Activated T-cell treated with anti-CD3 and anti-CD28 coated beads for 1 hour (primary cell): ENCODE measurements at regions not wholly inside any gene's neighbourhood (a gene's known extent, or its start where the extent isn't known, plus 50 kb on each side); places are given as distances from the start of the nearest gene placed in this dataset.

Source experiments
- DNase-seq: peaks from one replicate; pipeline ENCODE4 v3.0.0-alpha.2; 2020; ENCODE audit warnings: low read depth

DNA sequence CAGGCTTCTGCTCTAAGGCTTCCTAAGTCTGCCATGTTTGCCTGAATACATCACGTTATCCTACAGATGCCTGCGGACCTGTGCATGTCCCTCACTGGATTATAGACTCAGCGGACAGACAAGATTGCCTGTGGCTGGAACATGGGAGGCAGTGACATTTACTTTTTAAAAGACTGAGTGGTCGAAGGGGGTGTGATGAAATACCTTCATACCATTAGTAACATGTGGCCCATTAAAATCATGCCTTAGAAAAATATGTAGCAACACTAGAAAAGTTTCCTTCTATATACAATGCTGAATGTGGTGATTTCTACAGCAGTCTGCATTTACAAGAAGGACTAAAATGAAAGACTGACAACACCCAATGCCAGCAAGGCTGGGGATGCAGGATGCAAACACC lies 154.4 kb downstream of the ASB1 start:
- no peak for DNase-seq

DNA sequence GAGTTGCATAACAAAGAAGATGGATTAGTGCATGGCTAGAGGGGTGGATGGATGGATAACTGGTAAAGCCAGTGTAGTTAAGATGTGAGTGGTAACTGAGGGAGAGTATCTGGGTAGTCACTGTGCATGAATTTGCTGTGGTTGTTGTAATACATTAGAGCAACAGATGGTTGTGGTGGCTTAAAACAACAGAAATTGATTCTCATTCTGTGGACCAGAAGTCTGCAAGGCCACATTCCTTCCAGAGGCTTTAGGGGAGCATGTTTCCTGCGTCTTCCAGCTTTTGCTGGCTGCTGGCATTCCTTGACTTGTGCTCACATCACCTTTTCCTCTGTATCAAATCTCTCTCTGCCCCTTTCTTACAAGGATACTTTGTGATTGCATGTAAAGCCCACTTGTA lies 155.4 kb downstream of the ASB1 start:
- DNase-seq = no peak

DNA sequence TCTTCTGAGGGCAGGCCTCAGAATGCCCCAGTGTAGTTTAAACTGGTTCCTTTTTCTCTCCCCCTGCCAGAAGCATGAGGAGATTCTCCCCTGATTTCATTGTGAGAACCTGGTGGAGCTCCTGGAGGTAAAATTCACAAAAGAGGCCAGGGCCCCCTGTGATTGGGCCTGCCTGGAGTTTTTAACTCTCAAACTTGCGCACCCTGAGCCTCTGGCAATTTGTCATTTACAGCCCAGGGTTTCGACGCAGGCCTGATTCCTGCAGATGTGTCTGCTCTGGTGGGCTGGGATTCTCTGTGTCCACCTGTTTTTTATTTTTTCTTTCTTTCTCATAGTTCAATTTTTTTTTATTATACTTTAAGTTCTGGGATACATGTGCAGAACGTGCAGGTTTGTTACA lies 157.9 kb downstream of the ASB1 start:
- no peak for DNase-seq

DNA sequence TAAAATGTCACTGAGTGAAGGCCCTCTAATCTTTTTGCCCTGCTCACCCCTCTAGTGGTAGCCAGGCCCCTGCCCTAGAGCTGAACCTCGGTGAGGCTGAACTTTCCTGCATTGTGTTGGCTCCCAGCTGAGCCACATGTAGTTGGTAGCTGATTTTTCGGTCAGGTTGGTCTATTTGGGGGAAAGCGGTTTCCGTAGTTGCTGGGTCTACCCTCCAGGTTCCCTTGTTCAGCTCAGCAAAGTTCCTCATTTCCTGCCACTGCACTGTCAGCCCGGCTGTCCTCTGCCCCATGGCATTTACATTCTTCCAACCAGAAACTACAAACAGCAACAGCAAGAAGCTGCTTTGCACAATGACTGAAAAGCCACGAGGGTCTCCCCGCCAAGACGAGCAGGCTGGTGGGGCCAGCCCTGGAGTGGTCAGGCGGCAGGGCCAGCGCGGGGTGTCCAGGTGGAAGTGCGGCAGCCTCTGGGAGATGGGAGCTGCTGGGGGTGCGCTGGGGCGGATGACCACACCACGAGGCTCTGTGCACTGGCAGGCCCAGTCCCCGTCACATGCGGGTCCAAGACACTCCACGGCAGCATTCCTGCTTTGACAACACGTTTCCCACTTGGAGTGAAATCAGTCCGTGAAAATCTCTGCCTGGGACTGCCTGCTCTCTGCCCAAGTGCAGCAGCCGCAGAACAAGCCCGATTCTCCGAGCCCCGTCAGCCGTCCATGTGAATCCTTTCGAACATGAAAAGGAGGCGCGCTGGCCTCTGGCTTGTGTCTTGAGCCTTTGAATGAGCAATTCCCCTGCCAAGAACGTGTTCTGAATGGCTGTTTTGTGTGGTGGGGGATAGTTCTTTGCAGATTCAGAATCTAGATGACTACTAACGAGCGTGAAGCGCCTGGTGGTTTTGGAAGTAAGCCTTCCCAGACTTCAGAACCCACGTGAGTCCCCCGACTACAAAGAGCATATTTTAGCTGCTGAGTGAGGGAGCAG lies 159.4 kb downstream of the ASB1 start:
- no peak for DNase-seq

DNA sequence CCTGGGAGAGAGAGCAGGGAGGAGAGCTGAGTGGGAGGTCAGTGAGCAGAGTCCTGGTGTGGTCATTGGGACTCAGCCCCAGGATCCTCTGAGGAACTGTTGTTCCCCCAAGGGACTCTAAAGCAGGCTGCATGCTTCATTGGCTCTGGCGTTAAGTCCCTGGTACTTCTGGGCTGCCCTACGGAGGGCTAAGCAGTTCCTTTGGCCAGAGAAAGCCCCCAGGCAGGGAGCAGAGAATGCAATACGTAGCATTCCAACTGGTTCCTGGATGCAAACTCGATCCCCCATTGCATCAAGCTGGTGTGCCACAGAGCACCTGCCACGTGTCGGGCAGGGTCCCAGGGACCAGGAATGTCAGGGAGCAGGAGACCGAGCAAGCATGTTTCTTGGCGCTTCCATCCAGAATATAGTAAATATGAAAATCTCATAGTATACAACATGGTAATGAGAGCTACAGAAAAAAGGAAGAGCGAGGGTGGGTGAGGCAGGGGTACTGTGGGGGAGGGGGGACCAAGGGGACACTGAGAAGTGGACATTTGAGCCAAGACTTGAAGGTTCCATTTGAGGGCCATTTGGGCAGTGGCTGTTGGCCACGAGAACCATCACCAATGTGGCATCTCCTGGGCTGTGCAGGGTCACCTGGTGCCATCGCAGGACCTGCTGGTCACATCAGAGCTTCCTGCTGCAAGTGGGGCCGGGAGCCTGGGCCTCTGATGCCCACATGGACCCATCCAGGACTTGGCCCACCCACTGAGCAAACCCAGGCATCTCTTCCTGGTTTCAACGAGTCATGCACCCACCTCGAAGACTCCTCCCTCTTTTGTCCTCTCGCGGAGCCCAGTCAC lies 160.4 kb downstream of the ASB1 start:
- no peak for DNase-seq

DNA sequence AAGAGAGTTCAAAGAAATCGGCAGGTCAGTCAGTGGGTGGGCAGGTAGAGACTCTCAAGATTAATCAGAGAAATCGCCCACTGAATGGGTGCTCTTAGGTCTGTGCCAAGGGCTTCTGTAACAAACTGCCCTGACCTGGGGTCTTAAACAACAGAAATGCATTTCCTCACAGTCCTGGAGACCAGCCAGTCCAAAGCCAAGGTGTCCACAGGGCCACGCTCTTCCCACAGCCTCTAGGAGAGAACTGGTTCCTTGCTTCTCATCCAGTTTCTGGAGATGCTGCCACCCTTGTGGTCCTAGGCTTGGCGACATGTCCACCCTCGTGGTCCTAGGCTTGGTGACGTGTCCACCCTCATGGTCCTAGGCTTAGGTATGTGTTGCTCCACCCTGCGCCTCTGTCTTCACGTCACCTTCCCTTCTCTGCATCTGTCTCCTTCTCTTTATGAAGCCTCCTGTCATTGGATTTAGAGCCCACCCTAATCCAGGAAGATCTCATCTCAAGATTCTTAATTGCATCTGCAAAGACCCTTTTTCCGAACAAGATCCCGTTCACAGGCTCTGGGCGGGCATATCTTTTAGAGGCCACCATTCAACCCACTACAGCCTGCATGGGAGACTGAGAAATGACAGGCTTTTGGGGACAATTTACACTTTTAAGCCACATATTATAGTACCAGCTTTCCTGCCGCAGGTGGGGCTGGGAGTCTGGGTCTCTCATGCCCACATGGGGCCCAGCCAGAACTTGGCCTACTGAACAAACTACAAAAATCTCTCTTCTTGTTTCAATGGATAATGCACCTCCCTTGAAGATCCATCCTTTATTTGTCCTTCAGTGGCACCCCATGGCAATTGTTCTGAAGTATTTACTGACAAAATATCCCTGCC lies 161.3 kb downstream of the ASB1 start:
- no peak for DNase-seq

DNA sequence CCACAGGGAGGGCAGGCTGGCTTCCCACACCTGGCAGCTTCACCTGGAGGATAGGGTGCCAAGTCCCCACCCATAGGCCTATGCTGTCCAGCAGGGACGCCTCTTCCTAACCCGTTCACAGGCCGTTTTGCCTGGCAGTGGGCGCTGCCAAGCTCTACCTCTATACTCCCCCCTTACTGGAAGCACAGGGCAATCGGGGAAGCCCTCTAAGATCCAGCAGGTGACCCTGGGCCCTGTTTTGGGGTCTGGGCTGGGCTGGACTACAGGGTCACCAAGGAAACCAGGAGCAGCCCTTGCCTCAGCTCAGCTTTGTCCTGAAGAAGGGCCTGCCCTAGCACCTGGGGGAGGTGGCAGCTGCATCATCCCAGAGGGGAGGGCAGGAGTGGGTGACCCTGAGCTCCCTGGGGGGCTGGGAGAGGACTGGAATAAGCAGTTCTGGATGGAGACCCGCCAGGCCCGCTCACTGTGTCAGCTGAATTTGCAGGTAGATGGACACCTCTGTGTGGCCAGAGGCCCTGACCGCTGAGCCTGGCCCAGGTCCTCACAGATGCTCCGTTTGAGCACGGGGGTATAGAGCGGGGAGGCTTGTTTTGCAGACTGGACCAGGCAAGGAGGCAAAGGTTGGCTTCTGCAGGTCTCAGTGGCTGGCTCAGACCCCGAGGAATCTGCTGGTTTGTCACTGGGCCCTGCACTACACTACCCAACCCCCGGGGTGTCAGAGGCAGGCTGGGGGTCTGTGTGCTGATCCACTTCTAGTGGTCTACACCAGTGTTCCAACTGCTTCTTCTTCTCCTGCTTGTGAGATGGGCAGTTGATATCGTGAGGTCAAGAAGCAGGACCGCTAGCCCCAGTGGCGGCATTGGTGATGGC lies 163.1 kb downstream of the ASB1 start:
- DNase-seq = no peak

DNA sequence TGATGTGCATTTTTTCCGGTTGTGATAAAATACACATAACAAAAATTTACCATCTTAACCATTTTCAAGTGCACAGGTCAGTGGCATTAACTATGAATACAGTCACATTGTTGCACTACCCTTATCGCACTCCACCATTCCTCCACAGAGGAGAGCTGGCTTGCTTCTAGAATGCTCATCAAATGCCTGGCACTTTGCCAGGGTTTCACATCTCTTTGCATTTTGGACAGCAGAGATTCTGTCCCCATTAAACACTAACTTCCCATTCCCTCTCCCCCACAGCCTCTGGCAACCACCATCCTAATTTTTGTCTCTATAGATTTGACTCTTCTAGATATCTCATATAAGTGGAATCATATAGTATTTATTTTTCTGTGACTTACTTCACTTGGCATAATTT lies 165.0 kb downstream of the ASB1 start:
- no peak for DNase-seq

DNA sequence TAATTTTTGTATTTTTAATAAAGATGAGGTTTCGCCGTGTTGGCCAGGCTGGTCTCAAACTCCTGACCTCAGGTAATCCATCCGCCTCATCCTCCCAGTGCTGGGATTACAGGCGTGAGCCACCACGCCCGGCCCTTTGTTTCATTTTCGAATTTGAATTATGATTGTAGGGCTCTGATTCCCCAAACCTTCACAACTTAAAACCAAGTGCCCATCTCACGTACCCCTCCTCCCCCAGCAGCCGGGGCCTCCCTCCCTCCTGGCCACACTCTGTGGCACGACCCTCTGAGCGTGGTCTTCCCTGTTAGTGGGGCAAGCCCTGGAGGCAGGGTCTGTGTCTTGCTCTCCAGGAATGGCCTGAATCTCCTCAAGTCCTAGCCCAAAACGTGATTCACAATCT lies 166.5 kb downstream of the ASB1 start:
- DNase-seq = no peak

DNA sequence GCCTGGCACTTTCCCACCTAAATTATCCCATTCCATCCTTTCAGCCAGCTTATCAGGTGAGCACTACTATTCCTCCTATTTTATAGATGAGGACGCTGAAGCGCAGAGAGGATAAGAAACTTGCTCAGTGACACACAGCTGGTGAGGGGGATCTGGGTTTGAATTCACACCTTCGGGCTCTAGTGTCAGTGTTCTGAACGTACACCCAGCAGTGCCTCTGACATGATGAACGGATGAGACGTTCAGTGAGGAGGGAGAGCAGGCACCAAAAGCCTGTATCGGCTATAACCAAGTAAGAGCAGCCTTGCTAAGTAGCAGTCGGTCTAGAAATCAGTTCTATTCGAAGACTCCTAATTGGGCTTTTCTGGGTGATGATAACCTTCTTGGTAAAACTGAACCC lies 167.0 kb downstream of the ASB1 start:
- no peak for DNase-seq

DNA sequence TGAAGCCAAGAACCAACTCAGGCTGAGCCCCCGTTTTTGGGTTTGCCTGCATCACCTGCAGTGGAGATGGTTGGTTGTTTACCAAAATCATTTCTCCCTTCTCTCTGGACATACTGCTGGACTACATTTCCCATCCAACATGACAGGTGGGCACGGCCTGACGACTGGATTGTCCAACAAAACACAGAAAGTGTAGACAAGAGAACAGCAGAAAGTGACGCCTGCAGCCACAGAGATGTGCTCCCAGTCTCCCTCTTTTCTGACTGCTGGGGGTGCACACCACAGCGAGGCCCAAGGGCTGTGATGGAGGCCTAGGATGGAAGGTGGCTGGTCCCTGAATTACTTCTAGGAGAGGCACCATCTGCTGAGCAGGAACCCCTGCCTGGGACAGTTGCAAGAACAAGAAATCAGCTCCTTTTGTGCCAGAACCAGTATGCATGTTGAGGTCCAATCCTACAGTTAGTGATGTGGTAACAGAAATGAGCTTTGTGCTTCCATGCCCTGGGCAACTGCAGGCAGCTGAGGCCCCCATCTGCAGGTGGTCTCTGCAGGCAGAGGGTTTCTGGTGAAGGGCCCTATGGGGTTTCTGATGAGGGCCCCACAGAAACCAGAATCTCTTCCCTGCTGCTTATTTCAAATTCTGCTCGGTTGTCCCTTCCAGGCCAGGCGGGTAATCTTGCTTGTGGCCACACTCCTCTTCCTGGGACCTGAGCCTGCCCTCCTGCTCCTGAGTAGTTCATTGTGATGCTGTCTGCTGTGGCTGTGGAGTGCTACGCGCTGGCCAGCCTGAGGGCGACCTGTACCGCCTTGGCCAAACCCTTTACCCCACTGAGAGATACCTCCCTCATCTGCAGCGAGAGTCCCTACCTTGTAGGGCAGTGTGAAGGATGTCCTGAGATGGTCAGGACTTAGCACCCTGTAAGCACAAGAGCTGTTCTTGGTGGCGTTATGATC lies 168.3 kb downstream of the ASB1 start:
- DNase-seq = no peak

DNA sequence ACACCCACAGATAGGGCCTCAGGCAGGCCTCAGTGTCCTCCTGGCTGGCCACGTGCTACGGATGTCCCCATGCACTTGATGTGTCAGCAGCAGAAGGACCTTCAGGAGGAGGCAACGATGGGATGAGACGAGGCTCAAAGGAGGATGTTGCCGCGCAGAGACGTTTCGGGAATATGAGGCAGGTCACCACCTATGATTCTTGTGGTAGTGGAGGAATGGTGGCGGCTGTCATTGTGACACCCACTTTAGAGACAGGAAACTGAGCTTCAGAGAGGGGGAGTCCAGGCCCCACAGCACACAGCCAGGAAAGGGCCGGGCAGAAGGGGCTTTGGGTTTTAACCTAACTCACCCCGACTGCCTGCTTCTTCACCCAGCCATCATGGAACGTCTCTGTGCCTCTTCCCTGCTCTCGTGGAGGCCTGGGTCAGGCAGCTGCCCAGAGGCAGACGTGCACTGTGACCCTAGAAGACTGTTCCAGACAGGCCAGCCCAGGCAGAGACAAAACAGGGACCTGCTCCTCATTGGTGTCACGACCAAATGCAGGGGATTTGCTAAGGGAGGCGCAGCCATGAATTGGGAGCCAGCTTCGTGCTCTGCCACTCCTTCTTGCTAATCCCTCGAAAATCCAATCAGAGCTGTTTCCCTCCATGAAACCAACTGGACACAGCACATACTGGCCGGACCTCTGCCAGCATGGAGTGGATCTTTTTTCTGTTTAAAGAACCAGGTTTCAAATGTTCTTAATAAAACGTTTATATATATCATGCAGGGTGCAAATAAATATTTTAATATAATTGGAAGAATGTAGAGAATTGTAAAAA lies 169.2 kb downstream of the ASB1 start:
- no peak for DNase-seq

DNA sequence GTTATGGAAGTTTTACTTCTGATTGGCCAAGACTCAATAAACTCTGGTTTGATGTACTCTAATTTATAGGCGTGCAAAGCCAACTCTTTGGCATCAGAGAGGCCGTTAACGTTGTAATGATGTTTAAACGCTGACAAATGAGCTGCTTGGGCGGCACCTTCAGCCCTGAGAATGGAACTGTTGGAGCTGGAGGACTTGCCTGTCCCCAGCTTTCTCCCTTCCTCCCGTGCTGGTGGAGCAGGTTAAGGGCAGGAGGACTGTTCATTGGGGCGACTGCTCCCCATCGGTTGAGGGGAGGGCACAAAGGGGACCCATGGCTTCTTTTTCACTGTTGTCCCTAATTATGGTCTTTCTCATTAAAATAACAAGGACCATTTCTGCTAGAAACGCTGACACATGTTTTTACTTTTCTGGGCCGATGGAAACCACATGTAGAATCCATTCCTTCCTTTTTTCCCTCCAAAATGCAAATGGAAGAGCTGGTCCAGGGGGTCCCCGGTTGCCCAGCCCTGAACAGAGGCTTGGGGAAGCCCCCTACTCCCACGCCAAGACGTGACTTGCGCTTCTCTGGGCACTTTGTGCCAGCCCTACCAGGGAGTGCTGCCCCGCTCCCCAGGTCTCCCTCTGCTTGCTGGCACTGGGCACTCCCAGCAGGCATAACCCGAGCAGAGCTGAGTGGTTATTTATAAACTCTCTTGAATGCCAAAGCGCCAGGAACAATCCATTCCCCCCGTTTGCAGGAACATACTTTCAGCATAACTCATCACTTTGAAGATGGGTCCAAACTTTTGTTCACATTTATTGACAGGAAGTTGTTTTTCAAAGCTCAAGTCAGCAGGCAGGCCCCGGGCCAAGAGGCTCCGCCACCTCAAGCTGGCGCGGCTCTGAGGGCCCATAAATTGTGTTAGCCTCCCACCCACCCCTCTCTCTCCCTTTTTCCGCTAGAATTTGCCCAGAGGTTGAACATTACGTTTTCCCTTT lies 170.1 kb downstream of the ASB1 start:
- no peak for DNase-seq

DNA sequence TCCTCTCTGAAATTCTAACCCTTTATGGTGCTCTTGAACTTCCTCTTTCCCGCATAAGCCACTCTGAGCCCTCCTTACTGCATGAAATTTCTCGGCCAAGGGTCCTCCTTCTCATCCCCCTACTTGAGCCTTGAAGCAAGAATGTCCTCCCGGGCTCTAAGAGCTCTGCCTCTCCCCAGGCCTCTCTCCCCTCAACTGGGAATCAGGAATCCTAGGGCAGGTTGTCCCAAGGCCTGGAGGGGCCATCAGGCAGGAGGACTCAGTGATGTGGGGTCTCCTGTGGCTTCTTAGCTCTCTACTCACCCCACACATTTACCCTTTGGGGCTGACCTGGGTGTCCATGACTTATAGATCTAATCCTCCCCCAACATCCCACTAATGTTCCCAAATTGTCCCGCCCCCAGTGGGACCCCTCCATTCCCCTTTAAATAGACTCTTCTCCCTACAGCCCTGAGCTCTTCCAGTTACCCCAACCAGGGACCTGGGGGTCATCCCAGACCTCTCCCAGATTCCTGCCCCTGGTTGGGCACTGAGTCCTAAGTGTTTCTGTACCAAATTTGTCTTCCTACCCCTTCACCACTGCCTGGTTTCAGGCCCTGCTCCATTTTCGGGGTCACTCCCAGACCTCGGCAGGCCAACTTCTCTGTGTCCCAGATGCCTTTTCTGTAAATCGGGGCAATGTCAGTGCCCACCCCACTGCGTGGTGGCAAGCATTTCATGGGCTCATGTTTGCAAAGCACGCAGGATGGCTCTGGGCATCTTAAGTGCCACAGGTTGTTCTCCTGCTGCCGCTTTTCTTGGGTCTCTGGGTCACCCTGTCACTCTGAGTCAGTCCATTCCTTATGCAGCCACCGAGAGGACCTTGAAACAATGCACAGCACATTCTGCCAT lies 171.2 kb downstream of the ASB1 start:
- DNase-seq = no peak

DNA sequence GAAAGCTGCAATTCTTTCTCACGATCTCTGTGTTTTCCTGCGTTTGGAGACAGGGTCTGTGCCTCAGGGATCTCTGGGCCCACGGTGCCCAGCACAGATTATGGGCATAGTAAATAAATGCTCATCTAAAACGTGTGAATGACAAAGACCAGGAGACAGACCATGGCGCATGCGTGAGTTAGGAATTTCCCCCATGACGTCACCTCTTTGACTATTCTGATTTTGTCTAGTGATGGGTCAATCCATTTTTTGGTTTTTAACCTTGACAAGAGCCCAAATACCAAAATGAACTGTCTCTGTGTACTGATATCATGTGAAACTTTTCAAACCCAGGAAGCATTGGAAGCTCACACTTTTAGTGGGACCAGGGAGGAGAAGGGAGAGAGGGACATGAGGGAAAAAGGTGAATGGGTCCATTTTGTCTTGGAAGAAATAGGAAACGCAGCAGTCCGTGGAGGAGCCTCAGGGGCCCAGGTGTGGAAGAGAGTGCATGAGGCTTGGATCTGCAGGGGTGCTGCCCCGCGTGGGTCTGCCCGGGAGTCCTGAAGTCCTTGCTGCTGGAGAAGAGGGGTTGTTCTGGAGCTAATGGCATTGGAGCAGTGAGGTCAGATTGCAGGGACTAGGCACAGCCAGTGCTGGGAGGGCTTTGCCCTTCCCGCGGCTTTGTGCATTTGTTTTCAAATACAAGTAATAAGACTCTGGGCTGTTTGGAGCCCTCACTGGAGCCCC lies 172.2 kb downstream of the ASB1 start:
- DNase-seq = no peak
